ENCODE measurements at regions not wholly inside any gene's neighbourhood (a gene's known extent, or its start where the extent isn't known, plus 50 kb on each side); places are given as distances from the start of the nearest gene placed in this dataset.
"Not testable (repeated sequence)": the region's sequence is repeated elsewhere in the genome, so short reads cannot be mapped to it uniquely, and the experiment has no call there.

DNA sequence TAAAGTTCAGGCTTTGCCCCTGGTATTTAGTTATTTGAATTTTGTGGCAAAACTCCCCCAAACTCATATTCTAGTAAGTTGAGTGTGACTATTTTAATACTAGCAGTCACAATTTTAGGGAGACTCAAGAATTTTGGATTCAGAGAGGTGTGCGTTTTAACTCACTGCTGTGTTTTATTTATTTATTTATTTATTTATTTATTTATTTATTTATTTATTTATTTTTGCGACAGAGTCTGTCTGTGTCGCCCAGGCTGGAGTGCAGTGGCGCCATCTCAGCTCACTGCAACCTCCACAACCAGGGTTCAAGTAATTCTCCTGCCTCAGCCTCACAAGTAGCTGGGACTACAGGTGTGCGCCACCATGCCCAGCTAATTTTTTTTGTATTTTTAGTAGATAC, 269.3 kb upstream of the TBL1XR1 start:
- not testable (repeated sequence) for H3K27ac ChIP-seq (ENCODE audit: low read length)

GRCh38 chr3:177467247-177467985, 270.1 kb upstream of the TBL1XR1 start:
- Histone ChIP-seq H3K27me3 (ENCODE audit: control insufficient read depth in 1 of 2, insufficient read depth in 2 of 2, low read length in 2 of 2) (no peaks in the 10 kb centered on the region), H3K4me1 (ENCODE audit: control insufficient read depth, insufficient read depth, low read length) (peaks cover 26% of the 10 kb centered on the region), H3K9ac (ENCODE audit: low read length in 2 of 2) (no peak overlapping the region), H3K27ac (ENCODE audit: low read length) (no peak overlapping the region), H3K4me3 (ENCODE audit: low read length in 2 of 2) (no peak overlapping the region), H3K36me3 (ENCODE audit: control insufficient read depth in 2 of 2, insufficient read depth in 2 of 2, low read length in 2 of 2) (no peaks in the 10 kb centered on the region), H3K9me3 (ENCODE audit: control insufficient read depth in 2 of 2, low read length in 2 of 2) (no peaks in the 10 kb centered on the region)

More for the DNA sequence above, 269.3 kb upstream of the TBL1XR1 start:
- H3K4me3 ChIP-seq (ENCODE audit: low read length in 2 of 2); H3K27me3 ChIP-seq (ENCODE audit: control insufficient read depth in 1 of 2, insufficient read depth in 2 of 2, low read length in 2 of 2); H3K9ac ChIP-seq (ENCODE audit: low read length in 2 of 2); H3K9me3 ChIP-seq (ENCODE audit: control insufficient read depth in 2 of 2, low read length in 2 of 2); H3K36me3 ChIP-seq (ENCODE audit: control insufficient read depth in 2 of 2, insufficient read depth in 2 of 2, low read length in 2 of 2): not testable (repeated sequence)
- peaks cover 26% of the 10 kb centered on the region for H3K4me1 ChIP-seq (ENCODE audit: control insufficient read depth, insufficient read depth, low read length)

GRCh38 chr3:177468331-177468730, 271.0 kb upstream of the TBL1XR1 start:
- Histone ChIP-seq H3K4me3 (ENCODE audit: low read length in 2 of 2) (no peak overlapping the region), H3K9me3 (ENCODE audit: control insufficient read depth in 2 of 2, low read length in 2 of 2) (no peaks in the 10 kb centered on the region), H3K9ac (ENCODE audit: low read length in 2 of 2) (no peak overlapping the region), H3K27me3 (ENCODE audit: control insufficient read depth in 1 of 2, insufficient read depth in 2 of 2, low read length in 2 of 2) (no peaks in the 10 kb centered on the region), H3K4me1 (ENCODE audit: control insufficient read depth, insufficient read depth, low read length) (peaks cover 26% of the 10 kb centered on the region), H3K36me3 (ENCODE audit: control insufficient read depth in 2 of 2, insufficient read depth in 2 of 2, low read length in 2 of 2) (no peaks in the 10 kb centered on the region), H3K27ac (ENCODE audit: low read length) (no peak overlapping the region)

GRCh38 chr3:177468816-177469215, 271.5 kb upstream of the TBL1XR1 start:
- Histone ChIP-seq H3K4me3 (ENCODE audit: low read length in 2 of 2) (no peak overlapping the region), H3K36me3 (ENCODE audit: control insufficient read depth in 2 of 2, insufficient read depth in 2 of 2, low read length in 2 of 2) (no peaks in the 10 kb centered on the region), H3K9ac (ENCODE audit: low read length in 2 of 2) (no peak overlapping the region), H3K27ac (ENCODE audit: low read length) (no peak overlapping the region), H3K9me3 (ENCODE audit: control insufficient read depth in 2 of 2, low read length in 2 of 2) (no peaks in the 10 kb centered on the region), H3K4me1 (ENCODE audit: control insufficient read depth, insufficient read depth, low read length) (peaks cover 26% of the 10 kb centered on the region), H3K27me3 (ENCODE audit: control insufficient read depth in 1 of 2, insufficient read depth in 2 of 2, low read length in 2 of 2) (no peaks in the 10 kb centered on the region)

DNA sequence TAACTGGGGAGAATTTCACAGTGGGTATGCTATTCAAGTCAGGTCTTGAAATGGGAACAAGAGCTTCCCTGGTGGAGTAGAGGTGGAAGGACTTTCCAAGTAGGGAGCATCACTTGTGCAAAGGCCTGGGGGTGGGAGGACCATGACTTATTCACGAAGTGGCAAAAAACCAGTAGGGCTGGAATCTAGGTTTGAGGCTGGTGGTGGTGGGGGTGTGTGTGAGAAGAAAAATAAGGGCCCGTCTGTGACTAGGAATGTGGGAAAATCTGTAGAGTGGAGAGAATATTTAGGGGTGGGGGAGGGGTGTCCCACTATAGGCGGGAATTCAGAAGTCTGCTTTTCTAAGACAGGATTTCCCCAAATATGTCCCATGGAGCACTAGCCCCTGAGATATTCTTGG, 271.9 kb upstream of the TBL1XR1 start:
- H3K27me3 ChIP-seq (ENCODE audit: control insufficient read depth in 1 of 2, insufficient read depth in 2 of 2, low read length in 2 of 2), result no peaks in the 10 kb centered on the region
- no peaks in the 10 kb centered on the region for H3K9me3 ChIP-seq (ENCODE audit: control insufficient read depth in 2 of 2, low read length in 2 of 2)
- H3K4me1 ChIP-seq (ENCODE audit: control insufficient read depth, insufficient read depth, low read length), result peaks cover 24% of the 10 kb centered on the region
- no peak overlapping the region for H3K4me3 ChIP-seq (ENCODE audit: low read length in 2 of 2)
- no peak overlapping the region for H3K9ac ChIP-seq (ENCODE audit: low read length in 2 of 2)
- no peak overlapping the region for H3K27ac ChIP-seq (ENCODE audit: low read length)
- no peaks in the 10 kb centered on the region for H3K36me3 ChIP-seq (ENCODE audit: control insufficient read depth in 2 of 2, insufficient read depth in 2 of 2, low read length in 2 of 2)

DNA sequence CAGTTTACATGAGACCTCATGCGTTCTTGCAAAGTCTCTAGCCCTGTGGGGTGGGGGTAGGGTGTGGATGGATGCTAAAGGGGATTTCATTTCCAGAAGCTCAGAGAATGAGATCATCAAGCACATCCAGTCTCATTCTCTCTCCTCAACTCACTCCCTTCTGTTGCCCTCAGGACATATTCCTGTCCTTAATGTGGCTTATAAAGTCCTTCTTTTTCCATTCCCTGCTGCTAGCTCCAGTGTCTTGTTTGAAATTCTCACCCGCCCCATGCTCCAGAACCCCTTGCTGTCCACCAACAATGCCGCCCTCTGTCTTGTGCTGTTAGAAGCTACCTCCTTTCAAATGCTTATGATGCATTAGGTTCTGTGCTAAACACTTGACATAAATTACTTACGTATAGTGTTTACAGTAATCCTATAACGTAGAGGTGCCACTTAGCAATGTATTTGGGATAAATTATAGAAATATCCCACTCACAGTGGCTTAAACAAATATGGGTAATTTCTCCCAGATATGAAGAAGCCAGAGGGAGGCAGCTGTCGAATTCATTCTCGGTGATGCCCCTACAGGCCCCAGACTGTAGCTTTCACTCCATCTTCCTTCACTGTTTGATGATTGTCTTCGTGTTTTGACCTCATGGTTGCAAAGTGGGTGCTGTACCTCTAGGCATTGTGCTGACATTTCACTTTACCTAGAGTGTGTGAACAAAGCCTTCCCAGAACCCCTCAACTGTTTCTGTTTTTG, 273.1 kb upstream of the TBL1XR1 start:
- no peak overlapping the region for H3K27ac ChIP-seq (ENCODE audit: low read length)
- H3K4me3 ChIP-seq (ENCODE audit: low read length in 2 of 2), result no peak overlapping the region
- H3K9ac ChIP-seq (ENCODE audit: low read length in 2 of 2), result no peak overlapping the region
- peaks cover 14% of the 10 kb centered on the region for H3K4me1 ChIP-seq (ENCODE audit: control insufficient read depth, insufficient read depth, low read length)
- no peaks in the 10 kb centered on the region for H3K27me3 ChIP-seq (ENCODE audit: control insufficient read depth in 1 of 2, insufficient read depth in 2 of 2, low read length in 2 of 2)
- no peaks in the 10 kb centered on the region for H3K9me3 ChIP-seq (ENCODE audit: control insufficient read depth in 2 of 2, low read length in 2 of 2)
- no peaks in the 10 kb centered on the region for H3K36me3 ChIP-seq (ENCODE audit: control insufficient read depth in 2 of 2, insufficient read depth in 2 of 2, low read length in 2 of 2)

DNA sequence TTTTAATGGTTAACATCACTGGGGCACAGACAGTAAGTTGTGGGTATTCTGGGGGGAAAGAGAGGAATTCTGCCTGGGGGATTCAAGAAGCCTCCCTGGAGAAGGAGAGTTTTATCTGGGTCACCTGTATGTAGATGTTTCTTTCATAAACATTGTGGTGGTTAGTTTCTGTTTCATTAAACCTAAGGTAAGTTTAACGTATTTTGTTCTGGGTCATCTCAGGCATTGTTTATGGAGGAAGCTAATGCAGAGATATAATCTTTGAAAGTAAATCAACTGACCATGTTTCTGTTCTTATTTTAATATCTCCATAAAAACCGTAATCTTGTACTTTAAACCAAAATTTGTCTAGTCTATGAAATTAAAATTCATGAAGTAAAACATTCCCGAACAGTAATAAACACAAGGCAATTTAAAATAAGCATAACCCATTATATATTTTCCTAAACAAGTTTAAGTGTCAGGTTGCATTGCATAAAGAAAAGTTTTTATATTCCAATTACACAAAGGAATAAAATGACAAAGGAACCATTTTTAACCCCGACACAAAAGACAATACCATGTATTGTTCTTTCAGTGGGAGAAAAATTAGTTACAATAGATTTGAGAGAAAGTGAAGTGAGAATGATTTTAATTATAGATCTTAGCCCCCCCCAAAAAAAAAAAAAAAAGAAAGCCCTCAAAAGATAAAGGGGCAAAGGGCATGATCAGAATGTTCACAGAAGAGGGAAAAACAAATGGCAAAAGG, 274.6 kb upstream of the TBL1XR1 start:
- H3K9ac ChIP-seq (ENCODE audit: low read length in 2 of 2), result no peak overlapping the region
- H3K36me3 ChIP-seq (ENCODE audit: control insufficient read depth in 2 of 2, insufficient read depth in 2 of 2, low read length in 2 of 2), result no peaks in the 10 kb centered on the region
- H3K9me3 ChIP-seq (ENCODE audit: control insufficient read depth in 2 of 2, low read length in 2 of 2), result no peaks in the 10 kb centered on the region
- H3K27ac ChIP-seq (ENCODE audit: low read length), result no peak overlapping the region
- H3K4me1 ChIP-seq (ENCODE audit: control insufficient read depth, insufficient read depth, low read length), result peaks cover 13% of the 10 kb centered on the region
- H3K27me3 ChIP-seq (ENCODE audit: control insufficient read depth in 1 of 2, insufficient read depth in 2 of 2, low read length in 2 of 2), result no peaks in the 10 kb centered on the region
- no peak overlapping the region for H3K4me3 ChIP-seq (ENCODE audit: low read length in 2 of 2)

DNA sequence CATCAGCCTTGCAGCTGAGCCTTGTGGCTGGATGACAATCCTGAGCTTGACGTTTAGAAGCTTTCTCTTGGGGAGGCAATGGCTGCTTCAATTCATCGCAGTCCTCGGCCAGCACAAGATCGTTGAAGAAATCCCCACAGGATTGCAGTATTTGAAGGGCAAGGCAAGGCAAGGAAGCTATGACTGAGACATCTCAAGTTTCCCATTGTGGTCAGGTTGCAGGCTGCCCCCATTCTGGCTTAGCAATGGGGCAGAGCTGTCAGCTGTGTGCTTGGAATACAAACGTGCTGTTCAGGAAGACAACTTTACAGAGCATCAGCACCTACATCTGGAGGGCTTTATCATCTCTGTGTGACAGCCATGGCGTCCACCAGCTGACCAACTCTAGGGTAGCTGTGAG, 275.9 kb upstream of the TBL1XR1 start:
- Histone ChIP-seq H3K9ac (ENCODE audit: low read length in 2 of 2) (no peak overlapping the region), H3K27me3 (ENCODE audit: control insufficient read depth in 1 of 2, insufficient read depth in 2 of 2, low read length in 2 of 2) (no peaks in the 10 kb centered on the region), H3K36me3 (ENCODE audit: control insufficient read depth in 2 of 2, insufficient read depth in 2 of 2, low read length in 2 of 2) (no peaks in the 10 kb centered on the region), H3K27ac (ENCODE audit: low read length) (no peak overlapping the region), H3K4me1 (ENCODE audit: control insufficient read depth, insufficient read depth, low read length) (peaks cover 13% of the 10 kb centered on the region), H3K9me3 (ENCODE audit: control insufficient read depth in 2 of 2, low read length in 2 of 2) (no peaks in the 10 kb centered on the region), H3K4me3 (ENCODE audit: low read length in 2 of 2) (no peak overlapping the region)

- Histone ChIP-seq H3K36me3 (ENCODE audit: control insufficient read depth in 2 of 2, insufficient read depth in 2 of 2, low read length in 2 of 2) (no peaks in the 10 kb centered on the region), H3K27ac (ENCODE audit: low read length) (no peak overlapping the region)
These were observed 276.6 kb upstream of the TBL1XR1 start for GRCh38 chr3:177473903-177474302.

DNA sequence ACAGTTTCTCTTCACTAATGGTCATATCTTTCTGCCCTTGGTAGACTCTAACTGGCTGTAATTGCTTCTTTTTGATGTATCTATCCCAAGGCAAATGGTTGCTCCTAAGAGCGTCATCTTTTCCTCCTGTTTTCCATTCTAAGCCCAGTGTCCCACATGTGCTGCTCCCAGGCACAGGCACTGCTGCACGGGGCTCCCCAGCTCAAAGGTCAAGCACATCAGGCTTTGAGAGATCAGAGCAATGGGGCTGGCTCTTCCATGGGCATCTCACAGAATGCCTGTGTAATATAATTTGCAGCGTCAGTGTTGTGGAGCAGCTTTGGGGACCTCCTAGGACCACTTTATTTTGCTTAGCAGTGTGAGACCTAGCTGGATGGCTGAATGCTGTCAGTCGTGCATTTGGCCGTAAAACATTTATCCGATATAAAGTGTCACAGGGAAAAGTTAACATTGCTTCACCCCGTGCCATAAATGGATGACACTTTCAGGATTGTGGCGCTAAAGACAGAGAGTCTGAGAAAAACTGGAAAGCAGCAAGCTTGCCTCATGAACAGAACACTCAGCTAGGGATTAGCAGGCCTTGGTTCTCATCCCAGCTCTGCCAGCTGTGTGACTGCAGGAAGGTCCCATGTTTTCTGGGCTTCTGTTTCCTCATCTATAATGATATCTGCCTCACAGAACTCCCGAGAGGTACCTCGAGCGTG, 277.5 kb upstream of the TBL1XR1 start:
- Histone ChIP-seq H3K4me3 (ENCODE audit: low read length in 2 of 2) (no peak overlapping the region), H3K27ac (ENCODE audit: low read length) (no peak overlapping the region), H3K36me3 (ENCODE audit: control insufficient read depth in 2 of 2, insufficient read depth in 2 of 2, low read length in 2 of 2) (no peaks in the 10 kb centered on the region), H3K4me1 (ENCODE audit: control insufficient read depth, insufficient read depth, low read length) (peaks cover 13% of the 10 kb centered on the region), H3K9me3 (ENCODE audit: control insufficient read depth in 2 of 2, low read length in 2 of 2) (no peaks in the 10 kb centered on the region), H3K9ac (ENCODE audit: low read length in 2 of 2) (no peak overlapping the region), H3K27me3 (ENCODE audit: control insufficient read depth in 1 of 2, insufficient read depth in 2 of 2, low read length in 2 of 2) (no peaks in the 10 kb centered on the region)

More at GRCh38 chr3:177473903-177474302, 276.6 kb upstream of the TBL1XR1 start:
- Histone ChIP-seq H3K9me3 (ENCODE audit: control insufficient read depth in 2 of 2, low read length in 2 of 2) (no peaks in the 10 kb centered on the region), H3K27me3 (ENCODE audit: control insufficient read depth in 1 of 2, insufficient read depth in 2 of 2, low read length in 2 of 2) (no peaks in the 10 kb centered on the region), H3K4me3 (ENCODE audit: low read length in 2 of 2) (no peak overlapping the region), H3K4me1 (ENCODE audit: control insufficient read depth, insufficient read depth, low read length) (peaks cover 14% of the 10 kb centered on the region), H3K9ac (ENCODE audit: low read length in 2 of 2) (no peak overlapping the region)

Data from stomach smooth muscle (tissue), 2 donors.